UCSD-AML1 (cell line): ENCODE measurements at regions not wholly inside any gene's neighbourhood (a gene's known extent, or its start where the extent isn't known, plus 50 kb on each side); places are given as distances from the start of the nearest gene placed in this dataset.
"Not testable (repeated sequence)": the region's sequence is repeated elsewhere in the genome, so short reads cannot be mapped to it uniquely, and the experiment has no call there.

Experiments
- DNase-seq: peaks from one replicate; lab custom pipeline; 2025; ENCODE audit not compliant: unreplicated experiment; lab: John Stamatoyannopoulos, UW

DNA sequence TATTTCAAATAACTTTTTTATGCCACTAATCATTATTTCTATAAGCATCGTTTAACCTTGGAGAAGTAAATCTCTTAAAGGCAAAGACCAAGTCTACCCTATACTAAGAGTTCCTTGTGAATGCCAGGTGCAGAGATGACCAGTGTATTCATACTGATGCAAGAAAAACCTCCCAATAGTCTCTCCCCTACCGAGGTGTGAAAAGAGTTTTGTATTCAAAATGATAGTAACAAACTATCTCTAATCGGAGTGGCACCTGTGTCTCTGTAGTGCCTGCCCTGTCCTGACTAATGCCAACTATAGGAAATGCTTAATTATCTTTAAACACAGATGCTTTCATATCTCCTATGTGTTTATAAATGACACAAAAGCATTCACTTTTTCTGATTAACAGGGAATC lies 798.5 kb downstream of the TRIB2 start:
- DNase-seq: no peak

GRCh38 chr2:13522096-13522495 lies 805.4 kb downstream of the TRIB2 start:
- no peak for DNase-seq

GRCh38 chr2:13522917-13523821 lies 806.4 kb downstream of the TRIB2 start:
- DNase-seq: no peak

- no peak for DNase-seq
Observed at GRCh38 chr2:13524492-13524891, 807.8 kb downstream of the TRIB2 start.

DNA sequence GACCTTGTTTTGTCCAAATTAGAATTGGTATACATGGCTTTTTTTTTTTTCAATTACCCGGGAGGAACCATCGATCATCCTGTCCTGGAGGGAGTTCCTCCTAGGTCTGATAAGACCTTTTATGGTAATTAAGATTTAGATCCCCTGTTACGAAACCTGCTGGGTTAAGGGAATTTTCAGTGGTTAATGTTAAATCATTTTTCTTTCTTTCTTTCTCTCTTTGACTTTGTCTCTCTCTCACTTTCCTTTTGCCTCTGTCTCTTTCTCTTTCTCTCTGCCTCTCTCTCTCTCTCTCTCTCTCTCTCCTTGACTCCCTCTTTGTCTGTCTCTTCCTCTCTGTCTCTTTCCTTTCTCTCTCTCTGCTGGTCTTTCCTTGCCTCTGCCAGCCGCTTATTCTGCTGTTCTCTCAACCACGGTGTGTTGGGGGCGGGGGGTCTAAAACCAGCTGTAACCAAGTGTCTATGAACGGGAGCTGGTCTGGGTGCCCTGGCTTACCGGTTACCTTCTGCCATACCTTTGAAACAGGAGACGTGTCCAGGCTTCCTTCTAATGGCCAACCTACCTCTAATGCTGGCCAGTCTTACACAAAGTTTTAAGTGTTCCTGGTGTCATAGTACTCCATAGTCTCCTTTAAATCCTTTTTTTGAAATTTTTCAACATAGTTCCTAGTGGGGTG lies 815.1 kb downstream of the TRIB2 start:
- not testable (repeated sequence) for DNase-seq

DNA sequence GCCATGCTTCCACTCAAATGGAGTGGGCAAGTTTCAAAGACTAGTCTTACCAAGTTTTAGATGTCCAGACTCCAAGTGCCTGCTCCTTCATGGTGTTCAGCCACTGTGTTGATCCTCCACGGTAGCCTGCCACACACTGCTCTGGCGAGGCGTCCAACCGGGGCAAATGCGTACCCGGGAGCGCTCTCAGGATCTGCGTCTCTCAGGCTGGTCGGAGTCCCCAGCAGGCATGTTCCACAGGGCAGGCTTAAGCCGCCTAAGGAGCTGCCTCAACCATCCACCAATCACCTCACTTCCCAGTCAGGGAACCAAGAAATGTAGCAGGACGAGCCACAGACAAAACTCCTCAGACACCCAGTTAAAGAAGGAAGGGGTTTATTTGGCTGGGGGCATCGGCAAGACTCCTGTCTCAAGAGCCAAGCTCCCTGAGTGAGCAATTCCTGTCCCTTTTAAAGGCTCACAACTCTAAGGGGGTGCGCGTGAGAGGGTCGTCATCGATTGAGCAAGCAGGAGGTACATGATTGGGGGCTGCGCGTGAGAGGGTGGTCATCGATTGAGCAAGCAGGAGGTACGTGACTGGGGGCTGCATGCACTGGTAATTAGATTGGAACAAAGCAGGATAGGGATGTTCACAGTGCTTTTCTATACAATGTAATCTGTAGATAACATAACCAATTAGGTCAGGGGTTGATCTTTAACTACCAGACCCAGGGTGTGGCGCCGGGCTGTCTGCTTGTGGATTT lies 816.2 kb downstream of the TRIB2 start:
- DNase-seq: not testable (repeated sequence)

DNA sequence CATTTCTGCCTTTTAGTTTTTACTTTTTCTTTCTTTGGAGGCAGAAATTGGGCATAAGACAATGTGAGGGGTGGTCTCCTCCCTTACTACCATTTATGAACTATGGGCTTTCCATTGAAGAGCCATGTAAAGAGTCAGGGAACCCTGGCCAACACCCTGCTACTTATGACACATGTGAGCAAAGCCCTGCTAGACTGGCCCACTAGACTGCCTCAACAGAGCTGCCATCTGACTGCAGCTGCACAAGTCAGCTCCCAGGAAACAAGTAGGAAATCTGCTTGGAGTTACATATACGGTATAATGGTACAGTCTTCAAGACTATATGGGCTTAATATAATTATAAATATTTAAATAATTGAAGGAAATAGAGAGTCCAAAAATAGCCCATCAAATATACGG lies 816.8 kb downstream of the TRIB2 start:
- no peak for DNase-seq

GRCh38 chr2:13536941-13537340 lies 820.2 kb downstream of the TRIB2 start:
- DNase-seq: no peak

DNA sequence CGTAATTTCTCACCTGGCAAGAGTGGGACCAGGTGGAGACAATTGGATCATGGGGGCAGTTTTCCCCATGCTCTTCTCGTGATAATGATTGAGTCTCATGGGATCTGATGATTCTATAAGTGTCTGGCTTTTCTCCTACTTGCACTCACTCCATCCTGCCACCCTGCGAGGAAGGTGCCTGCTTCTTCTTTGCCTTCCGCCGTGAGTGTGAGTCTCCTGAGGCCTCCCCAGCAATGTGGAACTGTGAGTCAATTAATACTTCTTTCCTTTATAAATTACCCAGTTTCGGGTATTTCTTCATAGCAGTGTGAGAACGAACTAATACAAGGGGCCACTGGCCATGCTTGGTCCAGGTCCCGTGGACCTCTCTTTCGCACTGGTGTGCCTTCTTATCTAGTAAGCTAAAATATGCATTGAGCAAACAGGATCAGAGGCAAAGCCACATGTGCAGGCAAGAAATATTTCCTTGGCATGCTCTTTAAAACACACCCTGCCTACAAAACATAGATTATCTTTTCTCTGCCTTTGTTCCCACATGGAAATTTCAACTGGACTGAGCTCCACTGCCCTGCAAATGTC lies 821.1 kb downstream of the TRIB2 start:
- DNase-seq: no peak

DNA sequence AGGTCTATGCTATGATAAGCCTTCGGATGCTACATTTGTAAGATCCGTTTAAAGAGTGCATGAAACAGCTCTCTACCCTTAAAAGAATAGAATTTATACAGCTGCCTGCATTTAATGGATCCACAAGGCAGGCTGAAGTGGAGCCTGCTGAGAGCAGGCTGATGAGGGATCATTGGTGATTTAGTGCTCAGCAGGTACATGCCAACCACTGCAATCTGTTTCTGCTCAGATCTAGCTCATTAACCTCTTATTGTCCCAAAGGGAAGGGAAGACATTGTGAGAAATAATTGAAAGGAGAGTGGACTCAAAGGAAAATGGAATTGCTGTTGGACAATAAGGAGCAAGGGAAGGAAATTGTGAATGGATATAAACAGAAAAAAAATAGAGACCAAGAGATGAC lies 822.6 kb downstream of the TRIB2 start:
- no peak for DNase-seq

DNA sequence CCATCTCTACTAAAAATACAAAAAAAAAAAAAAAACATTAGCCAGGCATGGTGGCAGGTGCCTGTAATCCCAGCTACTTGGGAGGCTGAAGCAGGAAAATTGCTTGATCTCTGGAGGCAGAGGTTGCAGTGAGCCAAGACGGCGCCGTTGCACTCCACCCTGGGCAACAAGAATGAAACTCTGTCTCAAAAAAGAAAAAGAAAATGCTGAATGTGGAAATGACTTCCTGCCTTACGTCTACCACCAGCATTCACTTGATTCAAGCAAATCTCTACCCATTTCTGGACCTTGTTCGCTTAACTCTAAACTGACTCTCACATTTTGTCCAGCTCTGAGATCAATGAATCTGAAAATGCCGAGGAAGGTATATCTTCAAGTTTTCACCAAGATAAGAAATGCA lies 825.3 kb downstream of the TRIB2 start:
- no peak for DNase-seq

- DNase-seq: no peak
Observed at GRCh38 chr2:13542642-13543041, 825.9 kb downstream of the TRIB2 start.

- no peak for DNase-seq
Observed at GRCh38 chr2:13543550-13543949, 826.8 kb downstream of the TRIB2 start.

DNA sequence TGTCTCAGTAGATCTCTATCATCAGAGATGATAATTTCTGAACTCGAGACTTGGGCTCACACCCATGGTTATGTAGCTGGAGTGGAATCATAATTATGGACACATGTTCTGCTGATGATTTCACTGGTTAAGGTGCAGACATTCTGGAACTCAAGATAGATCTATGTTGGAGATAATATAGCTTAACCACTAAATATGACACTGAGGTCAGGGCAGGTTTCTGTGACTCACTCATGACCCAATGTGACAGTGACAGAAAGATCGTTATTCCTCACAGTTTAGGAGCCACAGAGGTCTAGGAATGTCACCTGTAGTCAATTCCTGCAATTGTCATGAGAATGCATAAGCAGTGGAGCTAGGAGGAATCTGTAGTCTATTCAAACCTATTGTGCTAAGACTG lies 828.6 kb downstream of the TRIB2 start:
- DNase-seq: no peak

- DNase-seq: no peak
Observed at GRCh38 chr2:13546131-13546530, 829.4 kb downstream of the TRIB2 start.

GRCh38 chr2:13550285-13551231 lies 833.8 kb downstream of the TRIB2 start:
- no peak for DNase-seq

DNA sequence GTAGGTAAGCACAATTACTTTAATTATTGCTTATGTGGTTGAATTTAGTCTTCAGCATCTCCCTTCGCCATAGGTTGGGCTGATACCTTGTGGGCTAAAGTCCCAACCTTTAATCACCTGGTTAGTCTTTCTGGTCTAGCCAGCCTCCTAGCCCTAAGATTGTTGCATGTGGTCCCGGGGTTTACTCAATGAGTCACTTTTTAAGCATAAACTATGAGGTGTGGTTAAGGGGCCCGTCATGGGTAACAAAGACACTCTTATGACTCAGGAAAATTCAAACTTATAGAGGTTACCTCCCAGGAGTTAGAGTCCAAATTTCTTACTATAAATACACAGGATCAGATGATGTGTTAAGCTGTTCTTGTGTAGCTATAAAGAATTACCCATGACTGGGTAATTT lies 841.6 kb downstream of the TRIB2 start:
- no peak for DNase-seq

DNA sequence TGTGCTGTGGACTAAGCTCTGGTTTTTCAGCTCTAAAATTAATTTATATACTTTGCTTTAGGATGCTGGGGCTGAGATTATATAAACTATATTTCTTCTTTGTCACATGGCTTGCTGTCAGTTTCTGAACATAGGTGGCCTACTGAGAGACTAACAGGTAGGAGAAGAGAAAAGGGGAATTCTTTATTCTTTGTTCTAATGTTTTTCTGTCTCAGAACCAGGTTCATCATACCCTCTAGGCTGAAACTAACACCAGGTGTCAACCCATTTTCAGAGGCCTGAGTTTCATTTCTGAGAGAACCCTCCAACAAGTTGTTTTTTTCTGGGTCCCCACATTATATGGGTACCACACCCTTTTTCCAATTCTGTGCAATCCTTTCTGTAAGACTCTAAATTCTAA lies 843.6 kb downstream of the TRIB2 start:
- no peak for DNase-seq

- no peak for DNase-seq
Observed at GRCh38 chr2:13572466-13572865, 855.7 kb downstream of the TRIB2 start.

- DNase-seq: no peak
Observed at GRCh38 chr2:13574831-13575230, 858.1 kb downstream of the TRIB2 start.
